Activated B cell treated with CpG ODN at 0.5 μM for 24 hours (primary cell): ENCODE measurements at regions not wholly inside any gene's neighbourhood (a gene's known extent, or its start where the extent isn't known, plus 50 kb on each side); places are given as distances from the start of the nearest gene placed in this dataset.

Source experiments
- ATAC-seq: fragments of 200-7000 bp; cut with Tn5 transposase; one replicate; pipeline ENCODE4 v1.10.0; 2021; ENCODE audit warnings: low read depth, mild to moderate bottlenecking, moderate library complexity
- CTCF ChIA-PET: fragments of 350-600 bp; sonication (Branson Sonifier 250); formaldehyde crosslinking; loops from one replicate; lab custom pipeline; 2021; ENCODE audit warnings: antibody characterized with exemption; lab: Charles Lee
- POLR2A ChIA-PET: fragments of 350-600 bp; sonication (Branson Sonifier 250); formaldehyde crosslinking; loops from one replicate; lab custom pipeline; 2021; ENCODE audit warnings: antibody characterized with exemption; lab: Charles Lee
- DNase-seq: peaks from one replicate; pipeline ENCODE4 v3.0.0; 2022
- H3K27ac Mint-ChIP-seq: one replicate; pipeline ENCODE4 v1.8.0; 2020; ENCODE audit warnings: mixed read lengths
- H3K27me3 Mint-ChIP-seq: one replicate; pipeline ENCODE4 v1.8.0; 2021; ENCODE audit warnings: mixed read lengths
- H3K36me3 Mint-ChIP-seq: one replicate; pipeline ENCODE4 v1.8.0; 2021; ENCODE audit warnings: low read depth, mixed read lengths
- H3K4me1 Mint-ChIP-seq: one replicate; pipeline ENCODE4 v1.8.0; 2021; ENCODE audit warnings: mixed read lengths
- H3K4me3 Mint-ChIP-seq: one replicate; pipeline ENCODE4 v1.8.0; 2020; ENCODE audit warnings: mild to moderate bottlenecking, mixed read lengths
- H3K9me3 Mint-ChIP-seq: one replicate; pipeline ENCODE4 v1.8.0; 2020; ENCODE audit warnings: mixed read lengths
- CTCF ChIP-seq: fragments of 200-600 bp; IDR thresholded peaks from one replicate; pipeline ENCODE4 v1.8.0; 2022; ENCODE audit warnings: antibody characterized with exemption, mild to moderate bottlenecking
- intact Hi-C: fragments of 100-400 bp; cut with micrococcal nuclease; formaldehyde crosslinking; loops from one replicate; pipeline ENCODE4 v1.15.1; 2024

GRCh38 chr13:37353911-37354310 is 244.7 kb downstream of the POSTN start:
- Mint-ChIP-seq H3K27ac (no peak overlapping the region), H3K27me3 (no peaks in the 10 kb centered on the region), H3K4me3 (no peak overlapping the region), H3K9me3 (peaks cover 2% of the 10 kb centered on the region), H3K4me1 (no peaks in the 10 kb centered on the region), H3K36me3 (no peaks in the 10 kb centered on the region)
- ATAC-seq = no peak
- DNase-seq = no peak
- TF ChIP-seq CTCF = no peak
- CTCF ChIA-PET = no interaction called here
- POLR2A ChIA-PET = no interaction called here
- intact Hi-C loops = no loop called here

- Mint-ChIP-seq H3K4me1 (no peaks in the 10 kb centered on the region), H3K27me3 (no peaks in the 10 kb centered on the region), H3K27ac (no peak overlapping the region), H3K9me3 (no peaks in the 10 kb centered on the region), H3K4me3 (no peak overlapping the region), H3K36me3 (no peaks in the 10 kb centered on the region)
- DNase-seq (no peak), ATAC-seq (no peak)
- intact Hi-C loops = no loop called here
- ChIA-PET CTCF (no interaction called here), POLR2A (no interaction called here)
- no peak for TF ChIP-seq CTCF
Measured at GRCh38 chr13:37351211-37351610, 245.7 kb upstream of the CSNK1A1L start.

- no peaks in the 10 kb centered on the region for H3K27me3 Mint-ChIP-seq
- no peak for TF ChIP-seq CTCF
- CTCF ChIA-PET = no interaction called here
- ATAC-seq = no peak
- POLR2A ChIA-PET = no interaction called here
- H3K27ac Mint-ChIP-seq = no peak overlapping the region
- intact Hi-C loops = no loop called here
- DNase-seq = no peak
- H3K9me3 Mint-ChIP-seq = no peaks in the 10 kb centered on the region
- H3K4me3 Mint-ChIP-seq = no peak overlapping the region
- H3K4me1 Mint-ChIP-seq = no peaks in the 10 kb centered on the region
- no peaks in the 10 kb centered on the region for H3K36me3 Mint-ChIP-seq
Measured at GRCh38 chr13:37349916-37350315, 244.5 kb upstream of the CSNK1A1L start.

GRCh38 chr13:37348916-37349643 is 243.6 kb upstream of the CSNK1A1L start:
- H3K4me1 Mint-ChIP-seq = no peaks in the 10 kb centered on the region
- no peak for TF ChIP-seq CTCF
- ChIA-PET CTCF (no interaction called here), POLR2A (no interaction called here)
- H3K4me3 Mint-ChIP-seq = no peak overlapping the region
- ATAC-seq (no peak), DNase-seq (no peak)
- no peak overlapping the region for H3K27ac Mint-ChIP-seq
- intact Hi-C loops = no loop called here
- H3K9me3 Mint-ChIP-seq = no peaks in the 10 kb centered on the region
- no peaks in the 10 kb centered on the region for H3K27me3 Mint-ChIP-seq
- H3K36me3 Mint-ChIP-seq = no peaks in the 10 kb centered on the region

GRCh38 chr13:37345869-37346268 is 240.4 kb upstream of the CSNK1A1L start:
- no peak for TF ChIP-seq CTCF
- Mint-ChIP-seq H3K36me3 (no peaks in the 10 kb centered on the region), H3K27ac (no peak overlapping the region), H3K4me3 (no peak overlapping the region), H3K4me1 (no peaks in the 10 kb centered on the region), H3K27me3 (no peaks in the 10 kb centered on the region), H3K9me3 (no peaks in the 10 kb centered on the region)
- DNase-seq (no peak), ATAC-seq (no peak)
- ChIA-PET CTCF (no interaction called here), POLR2A (no interaction called here)
- intact Hi-C loops = no loop called here
